ENCODE measurements at regions not wholly inside any gene's neighbourhood (a gene's known extent, or its start where the extent isn't known, plus 50 kb on each side); places are given as distances from the start of the nearest gene placed in this dataset.

DNA sequence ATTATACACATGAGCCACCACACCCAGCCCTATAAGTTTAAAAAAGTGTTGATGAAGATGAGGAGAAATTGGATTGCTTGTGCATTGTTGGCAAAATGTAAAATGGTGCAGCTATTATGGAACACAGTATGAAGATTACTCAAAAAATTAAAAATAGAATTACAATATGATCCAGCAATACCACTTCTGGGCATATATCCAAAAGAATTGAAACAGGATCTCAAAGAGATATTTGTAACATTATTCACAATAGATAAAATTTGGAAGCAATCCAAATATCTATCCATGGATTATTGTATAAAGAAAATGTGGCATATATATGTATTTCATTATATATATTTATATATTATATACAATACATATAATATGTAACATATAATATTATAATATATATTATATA, 515.6 kb upstream of the GNPDA2 start:
- TF ChIP-seq POLR2AphosphoS5 (IDR thresholded peaks at IDR 0.05; ENCODE audit: borderline replicate concordance, low read depth, low read length) (no peak), EZH2 (IDR thresholded peaks at IDR 0.05) (no peak)
